ENCODE measurements at regions not wholly inside any gene's neighbourhood (a gene's known extent, or its start where the extent isn't known, plus 50 kb on each side); places are given as distances from the start of the nearest gene placed in this dataset.

DNA sequence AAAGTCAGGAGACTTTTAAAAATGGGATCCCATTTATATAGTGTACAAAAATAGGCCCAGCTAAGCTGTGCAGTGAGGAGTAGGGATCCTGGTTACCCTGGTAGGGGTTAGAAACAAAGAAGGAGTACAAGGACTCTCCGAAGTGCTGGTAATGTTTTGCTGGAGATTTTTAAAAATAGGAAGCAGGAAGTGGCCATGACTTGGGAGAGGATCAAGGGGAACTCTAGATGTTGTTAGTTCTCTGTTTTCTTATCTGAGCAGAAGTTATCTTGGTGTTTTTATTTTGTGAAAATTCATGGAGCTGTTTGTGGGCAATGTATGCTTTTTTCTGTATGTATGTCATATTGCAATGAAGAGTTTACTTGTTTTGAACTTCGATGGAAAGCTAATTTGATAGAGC lies 373.9 kb downstream of the SFMBT2 start:
- no CpG with 5 or more reads among the region's 2 CpGs for WGBS, 2 donors (ENCODE audit: extremely low coverage in 2 of 2, insufficient read length in 2 of 2, insufficient replicate concordance in 1 of 2)
- H3K23ac ChIP-seq (ENCODE audit: low read depth, low read length, poor library complexity): no peak overlapping the region
- no peak overlapping the region for H2BK12ac ChIP-seq (ENCODE audit: low read length)
- no peak overlapping the region for H3K18ac ChIP-seq (ENCODE audit: low read length)
- H3K27ac ChIP-seq (replicated peaks; ENCODE audit: low read length): no peak overlapping the region
- no peak overlapping the region for H2BK15ac ChIP-seq (ENCODE audit: low read length)
- no peak overlapping the region for H3K4ac ChIP-seq (ENCODE audit: low read length)
- H3K36me3 ChIP-seq (replicated peaks in 1 of 2; ENCODE audit: control insufficient read depth in 2 of 2, insufficient read depth in 2 of 2, low read length in 2 of 2): no peaks in the 10 kb centered on the region
- no peaks in the 10 kb centered on the region for H3K9me3 ChIP-seq (replicated peaks in 1 of 2; ENCODE audit: control insufficient read depth in 2 of 2, insufficient read depth in 1 of 2, low read depth in 1 of 2, low read length in 2 of 2)
- H3K27me3 ChIP-seq (ENCODE audit: control insufficient read depth in 3 of 3, insufficient read depth in 3 of 3, low read depth in 1 of 3, low read length in 3 of 3): no peaks in the 10 kb centered on the region
- DNase-seq (ENCODE audit: low spot score): no peak
- H3K4me1 ChIP-seq (ENCODE audit: control insufficient read depth in 2 of 2, insufficient read depth in 1 of 2, low read depth in 1 of 2, low read length in 2 of 2): no peaks in the 10 kb centered on the region
- no peak overlapping the region for H3K14ac ChIP-seq (ENCODE audit: low read length)
- H3K79me1 ChIP-seq (ENCODE audit: low read depth, low read length): no peaks in the 10 kb centered on the region
- H3K9ac ChIP-seq (ENCODE audit: low read depth, low read length, poor library complexity): no peak overlapping the region
- no peak overlapping the region for H2AFZ ChIP-seq (ENCODE audit: low read length)
- H4K91ac ChIP-seq (ENCODE audit: low read depth, low read length, poor library complexity): no peak overlapping the region
- no peak overlapping the region for H4K8ac ChIP-seq (ENCODE audit: low read depth, low read length)
- no peak overlapping the region for H3K4me3 ChIP-seq (ENCODE audit: low read length in 2 of 2)
- no peak overlapping the region for H2BK5ac ChIP-seq (ENCODE audit: low read length)
- no peak overlapping the region for H2AK5ac ChIP-seq (ENCODE audit: low read depth, low read length)
- no peak overlapping the region for H2BK120ac ChIP-seq (ENCODE audit: low read depth, low read length)
- no peak overlapping the region for H3K4me2 ChIP-seq (ENCODE audit: insufficient read depth, low read length, poor library complexity, severe bottlenecking)

DNA sequence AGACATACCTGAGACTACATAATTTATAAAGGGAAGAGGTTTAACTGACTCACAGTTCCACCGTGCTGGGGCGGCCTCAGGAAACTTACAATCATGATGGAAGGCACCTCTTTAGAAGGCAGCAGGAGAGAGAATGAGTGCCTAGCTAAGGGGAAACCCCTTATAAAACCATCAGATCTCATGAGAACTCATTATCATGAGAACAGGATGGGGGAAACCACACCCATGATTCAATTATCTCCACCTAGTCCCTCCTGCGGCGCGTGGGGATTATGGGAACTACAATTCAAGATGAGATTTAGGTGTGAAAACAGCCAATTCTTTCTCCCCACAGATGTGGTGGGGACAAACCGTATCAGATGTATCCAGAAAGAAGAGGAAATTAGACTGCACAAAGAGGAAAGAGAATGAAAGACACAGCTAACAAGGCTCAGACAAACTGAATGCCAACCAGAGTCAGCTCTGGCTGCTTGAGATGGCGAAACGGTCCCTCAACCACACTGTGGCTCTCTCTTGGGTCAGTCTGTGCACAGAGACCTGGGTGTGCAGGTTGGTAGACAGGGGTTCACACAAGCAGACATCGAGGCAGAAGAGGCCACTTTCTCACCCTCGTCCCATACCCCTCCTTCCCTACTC lies 375.6 kb downstream of the SFMBT2 start:
- WGBS, 2 donors (ENCODE audit: extremely low coverage in 2 of 2, insufficient read length in 2 of 2, insufficient replicate concordance in 1 of 2): no CpG with 5 or more reads among the region's 10 CpGs
- no peaks in the 10 kb centered on the region for H3K4me1 ChIP-seq (ENCODE audit: control insufficient read depth in 2 of 2, insufficient read depth in 1 of 2, low read depth in 1 of 2, low read length in 2 of 2)
- DNase-seq (ENCODE audit: low spot score): no peak
- no peak overlapping the region for H3K18ac ChIP-seq (ENCODE audit: low read length)
- H2AFZ ChIP-seq (ENCODE audit: low read length): no peak overlapping the region
- no peak overlapping the region for H4K8ac ChIP-seq (ENCODE audit: low read depth, low read length)
- no peak overlapping the region for H2BK120ac ChIP-seq (ENCODE audit: low read depth, low read length)
- no peaks in the 10 kb centered on the region for H3K27me3 ChIP-seq (ENCODE audit: control insufficient read depth in 3 of 3, insufficient read depth in 3 of 3, low read depth in 1 of 3, low read length in 3 of 3)
- H2BK5ac ChIP-seq (ENCODE audit: low read length): no peak overlapping the region
- H4K91ac ChIP-seq (ENCODE audit: low read depth, low read length, poor library complexity): no peak overlapping the region
- no peak overlapping the region for H2BK15ac ChIP-seq (ENCODE audit: low read length)
- H2BK12ac ChIP-seq (ENCODE audit: low read length): no peak overlapping the region
- no peak overlapping the region for H3K4me3 ChIP-seq (ENCODE audit: low read length in 2 of 2)
- no peaks in the 10 kb centered on the region for H3K79me1 ChIP-seq (ENCODE audit: low read depth, low read length)
- H3K23ac ChIP-seq (ENCODE audit: low read depth, low read length, poor library complexity): no peak overlapping the region
- H3K9ac ChIP-seq (ENCODE audit: low read depth, low read length, poor library complexity): no peak overlapping the region
- no peak overlapping the region for H3K4me2 ChIP-seq (ENCODE audit: insufficient read depth, low read length, poor library complexity, severe bottlenecking)
- no peak overlapping the region for H3K14ac ChIP-seq (ENCODE audit: low read length)
- H3K36me3 ChIP-seq (replicated peaks in 1 of 2; ENCODE audit: control insufficient read depth in 2 of 2, insufficient read depth in 2 of 2, low read length in 2 of 2): no peaks in the 10 kb centered on the region
- no peak overlapping the region for H3K27ac ChIP-seq (replicated peaks; ENCODE audit: low read length)
- no peak overlapping the region for H3K4ac ChIP-seq (ENCODE audit: low read length)
- H3K9me3 ChIP-seq (replicated peaks in 1 of 2; ENCODE audit: control insufficient read depth in 2 of 2, insufficient read depth in 1 of 2, low read depth in 1 of 2, low read length in 2 of 2): no peaks in the 10 kb centered on the region
- no peak overlapping the region for H2AK5ac ChIP-seq (ENCODE audit: low read depth, low read length)

DNA sequence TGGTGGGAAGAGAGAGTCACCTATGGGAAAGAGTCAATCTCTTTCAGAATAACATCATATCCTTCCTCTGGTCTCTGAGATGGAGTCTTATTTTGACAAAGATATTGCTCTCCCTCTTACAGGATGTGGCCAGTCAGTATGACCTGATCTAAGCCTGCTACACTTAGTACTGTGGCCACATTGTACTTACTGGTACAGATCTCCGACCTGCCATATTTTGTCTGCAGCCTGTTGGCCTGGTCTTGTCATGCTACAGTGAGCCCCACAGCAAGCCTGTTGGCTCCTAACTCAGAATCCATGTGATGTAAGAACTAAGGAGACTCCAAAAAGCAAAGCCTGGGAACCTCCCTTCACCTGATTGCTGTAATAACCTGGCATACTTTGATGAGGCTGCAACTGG lies 377.8 kb downstream of the SFMBT2 start:
- WGBS, 2 donors (ENCODE audit: extremely low coverage in 2 of 2, insufficient read length in 2 of 2, insufficient replicate concordance in 1 of 2): no CpG with 5 or more reads among the region's 1 CpG
- Histone ChIP-seq H3K4me2 (ENCODE audit: insufficient read depth, low read length, poor library complexity, severe bottlenecking) (no peak overlapping the region), H3K9me3 (replicated peaks in 1 of 2; ENCODE audit: control insufficient read depth in 2 of 2, insufficient read depth in 1 of 2, low read depth in 1 of 2, low read length in 2 of 2) (no peaks in the 10 kb centered on the region)

DNA sequence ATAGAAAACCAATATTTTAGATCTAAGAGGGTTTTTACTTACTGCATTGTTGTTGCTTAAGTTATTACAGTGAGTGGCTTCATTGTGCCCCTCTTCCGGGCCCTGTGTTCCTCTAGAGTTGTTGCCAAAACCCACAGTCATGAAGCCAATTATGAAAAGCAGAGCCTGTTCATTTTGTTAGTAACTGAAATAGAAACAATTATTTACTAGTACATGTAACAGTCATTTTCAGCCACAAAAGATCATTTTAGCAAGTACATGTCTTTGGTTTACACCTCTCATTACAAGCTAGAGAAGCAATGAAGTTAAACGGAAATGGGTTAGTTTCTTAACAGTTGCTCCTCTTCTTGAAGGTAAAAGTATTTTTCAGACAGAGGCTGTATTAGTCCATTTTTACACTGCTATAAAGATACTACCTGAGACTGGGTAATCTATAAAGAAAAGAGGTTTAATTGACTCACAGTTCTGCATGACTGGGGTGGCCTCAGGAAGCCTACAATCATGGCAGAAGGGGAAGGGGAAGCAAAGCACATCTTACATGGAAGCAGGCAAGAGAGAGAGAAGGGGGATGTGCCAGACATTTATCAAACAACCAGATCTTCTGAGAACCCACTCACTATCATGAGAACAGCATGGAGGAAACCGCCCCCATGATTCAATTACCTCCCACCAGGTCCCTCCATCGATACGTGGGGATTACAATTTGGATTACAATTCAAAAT lies 380.5 kb downstream of the SFMBT2 start:
- no peak overlapping the region for H3K23ac ChIP-seq (ENCODE audit: low read depth, low read length, poor library complexity)
- H3K36me3 ChIP-seq (replicated peaks in 1 of 2; ENCODE audit: control insufficient read depth in 2 of 2, insufficient read depth in 2 of 2, low read length in 2 of 2): no peaks in the 10 kb centered on the region
- no peak overlapping the region for H2BK15ac ChIP-seq (ENCODE audit: low read length)
- no peak overlapping the region for H3K4me2 ChIP-seq (ENCODE audit: insufficient read depth, low read length, poor library complexity, severe bottlenecking)
- H3K27ac ChIP-seq (replicated peaks; ENCODE audit: low read length): no peak overlapping the region
- H2AK5ac ChIP-seq (ENCODE audit: low read depth, low read length): no peak overlapping the region
- H2BK5ac ChIP-seq (ENCODE audit: low read length): no peak overlapping the region
- no peak overlapping the region for H3K4ac ChIP-seq (ENCODE audit: low read length)
- no peak for DNase-seq (ENCODE audit: low spot score)
- H3K79me1 ChIP-seq (ENCODE audit: low read depth, low read length): no peaks in the 10 kb centered on the region
- H4K8ac ChIP-seq (ENCODE audit: low read depth, low read length): no peak overlapping the region
- H3K14ac ChIP-seq (ENCODE audit: low read length): no peak overlapping the region
- H3K18ac ChIP-seq (ENCODE audit: low read length): no peak overlapping the region
- no peak overlapping the region for H3K9ac ChIP-seq (ENCODE audit: low read depth, low read length, poor library complexity)
- H3K4me1 ChIP-seq (ENCODE audit: control insufficient read depth in 2 of 2, insufficient read depth in 1 of 2, low read depth in 1 of 2, low read length in 2 of 2): no peaks in the 10 kb centered on the region
- H2BK120ac ChIP-seq (ENCODE audit: low read depth, low read length): no peak overlapping the region
- no peak overlapping the region for H2AFZ ChIP-seq (ENCODE audit: low read length)
- no peak overlapping the region for H2BK12ac ChIP-seq (ENCODE audit: low read length)
- H3K4me3 ChIP-seq (ENCODE audit: low read length in 2 of 2): no peak overlapping the region
- H3K27me3 ChIP-seq (ENCODE audit: control insufficient read depth in 3 of 3, insufficient read depth in 3 of 3, low read depth in 1 of 3, low read length in 3 of 3): no peaks in the 10 kb centered on the region
- no CpG with 5 or more reads among the region's 5 CpGs for WGBS, 2 donors (ENCODE audit: extremely low coverage in 2 of 2, insufficient read length in 2 of 2, insufficient replicate concordance in 1 of 2)
- H4K91ac ChIP-seq (ENCODE audit: low read depth, low read length, poor library complexity): no peak overlapping the region
- H3K9me3 ChIP-seq (replicated peaks in 1 of 2; ENCODE audit: control insufficient read depth in 2 of 2, insufficient read depth in 1 of 2, low read depth in 1 of 2, low read length in 2 of 2): no peaks in the 10 kb centered on the region

More for the DNA sequence above, 377.8 kb downstream of the SFMBT2 start:
- Histone ChIP-seq H2BK5ac (ENCODE audit: low read length) (no peak overlapping the region), H3K14ac (ENCODE audit: low read length) (no peak overlapping the region), H3K36me3 (replicated peaks in 1 of 2; ENCODE audit: control insufficient read depth in 2 of 2, insufficient read depth in 2 of 2, low read length in 2 of 2) (no peaks in the 10 kb centered on the region), H2BK120ac (ENCODE audit: low read depth, low read length) (no peak overlapping the region), H2BK12ac (ENCODE audit: low read length) (no peak overlapping the region), H3K4me1 (ENCODE audit: control insufficient read depth in 2 of 2, insufficient read depth in 1 of 2, low read depth in 1 of 2, low read length in 2 of 2) (no peaks in the 10 kb centered on the region), H3K79me1 (ENCODE audit: low read depth, low read length) (no peaks in the 10 kb centered on the region), H2AFZ (ENCODE audit: low read length) (no peak overlapping the region), H2BK15ac (ENCODE audit: low read length) (no peak overlapping the region), H3K4me3 (ENCODE audit: low read length in 2 of 2) (no peak overlapping the region), H3K27ac (replicated peaks; ENCODE audit: low read length) (no peak overlapping the region), H3K9ac (ENCODE audit: low read depth, low read length, poor library complexity) (no peak overlapping the region), H4K91ac (ENCODE audit: low read depth, low read length, poor library complexity) (no peak overlapping the region), H2AK5ac (ENCODE audit: low read depth, low read length) (no peak overlapping the region), H3K18ac (ENCODE audit: low read length) (no peak overlapping the region), H3K27me3 (ENCODE audit: control insufficient read depth in 3 of 3, insufficient read depth in 3 of 3, low read depth in 1 of 3, low read length in 3 of 3) (no peaks in the 10 kb centered on the region), H3K23ac (ENCODE audit: low read depth, low read length, poor library complexity) (no peak overlapping the region), H4K8ac (ENCODE audit: low read depth, low read length) (no peak overlapping the region), H3K4ac (ENCODE audit: low read length) (no peak overlapping the region)
- no peak for DNase-seq (ENCODE audit: low spot score)

All from neuronal stem cell (in vitro differentiated cells).